Liver (tissue), 8 donors: ENCODE measurements at regions not wholly inside any gene's neighbourhood (a gene's known extent, or its start where the extent isn't known, plus 50 kb on each side); places are given as distances from the start of the nearest gene placed in this dataset.

Source experiments
- DNase-seq: peaks from one replicate; pipeline ENCODE4 v3.0.0-alpha.2; 2017; ENCODE audit warnings: low spot score
- H3K27ac ChIP-seq, 2 donors: one replicate each; pipeline ENCODE4 v1.7.0; 2013; ENCODE audit warnings: inconsistent platforms in 2 of 2, low read length in 2 of 2, control low read depth in 1 of 2, low read depth in 1 of 2, mild to moderate bottlenecking in 1 of 2
- H3K27me3 ChIP-seq, 4 donors: one replicate each; pipeline versions ENCODE4 v1.6.1 to v1.7.0; 2013; ENCODE audit warnings: low read length in 3 of 4, inconsistent platforms in 1 of 4, mild to moderate bottlenecking in 1 of 4, moderate library complexity in 1 of 4; ENCODE audit not compliant: control insufficient read depth in 4 of 4, insufficient read depth in 4 of 4
- H3K36me3 ChIP-seq, 4 donors: one replicate each; pipeline versions ENCODE4 v1.6.1 to v1.7.0; 2013; ENCODE audit warnings: low read length in 3 of 4, mild to moderate bottlenecking in 3 of 4, low read depth in 1 of 4, moderate library complexity in 1 of 4; ENCODE audit not compliant: control insufficient read depth in 4 of 4, insufficient read depth in 3 of 4
- H3K4me1 ChIP-seq, 4 donors: one replicate each; pipeline versions ENCODE4 v1.6.1 to v1.7.0; 2013; ENCODE audit warnings: low read length in 3 of 4, mild to moderate bottlenecking in 3 of 4, moderate library complexity in 1 of 4; ENCODE audit not compliant: control insufficient read depth in 4 of 4, insufficient read depth in 4 of 4
- H3K4me3 ChIP-seq, 3 donors: one replicate each; pipeline versions ENCODE4 v1.6.1 to v1.7.0; 2013; ENCODE audit warnings: low read length in 3 of 3, control low read depth in 1 of 3, low read depth in 1 of 3, mild to moderate bottlenecking in 1 of 3
- H3K9ac ChIP-seq, 2 donors: one replicate each; pipeline ENCODE4 v1.7.0; 2013; ENCODE audit warnings: low read length in 2 of 2, mild to moderate bottlenecking in 2 of 2, moderate library complexity in 2 of 2, control low read depth in 1 of 2, low read depth in 1 of 2
- H3K9me3 ChIP-seq, 4 donors: one replicate each; pipeline versions ENCODE4 v1.6.1 to v1.7.0; 2013; ENCODE audit warnings: low read length in 3 of 4; ENCODE audit not compliant: control insufficient read depth in 4 of 4
- CTCF ChIP-seq: fragments of 150-350 bp; IDR thresholded peaks from 2 replicates; pipeline ENCODE4 v1.5.1; 2017; ENCODE audit warnings: improper control_type of control experiment, low read depth, low read length; ENCODE audit not compliant: missing input control
- EGR1 ChIP-seq, 2 donors: IDR thresholded peaks; 2 replicates each; pipeline ENCODE4 v1.6.1; 2016 to 2018; ENCODE audit warnings: antibody characterized with exemption in 2 of 2, low read depth in 2 of 2
- FOXA1 ChIP-seq: IDR thresholded peaks from 2 replicates; pipeline ENCODE4 v1.6.1; 2016; ENCODE audit warnings: antibody characterized with exemption
- FOXA2 ChIP-seq: IDR thresholded peaks from 2 replicates; pipeline ENCODE4 v1.6.1; 2016; ENCODE audit warnings: antibody characterized with exemption
- GABPA ChIP-seq, 2 donors: IDR thresholded peaks in 1 of 2; conservative IDR thresholded peaks in 1 of 2; 2 replicates each; pipeline ENCODE4 v1.6.1; 2016; ENCODE audit warnings: antibody characterized with exemption in 2 of 2, mild to moderate bottlenecking in 1 of 2, moderate library complexity in 1 of 2
- HNF4G ChIP-seq: IDR thresholded peaks from 2 replicates; pipeline ENCODE4 v1.6.1; 2016; ENCODE audit warnings: antibody characterized with exemption
- NR2F2 ChIP-seq: IDR thresholded peaks from 2 replicates; pipeline ENCODE4 v1.6.1; 2016; ENCODE audit warnings: antibody characterized with exemption
- REST ChIP-seq: IDR thresholded peaks from 2 replicates; pipeline ENCODE4 v1.6.1; 2016; ENCODE audit warnings: antibody characterized with exemption, mild to moderate bottlenecking
- RXRA ChIP-seq, 2 donors: IDR thresholded peaks; 2 replicates each; pipeline ENCODE4 v1.6.1; 2017 to 2018; ENCODE audit warnings: antibody characterized with exemption in 2 of 2, mild to moderate bottlenecking in 1 of 2
- TAF1 ChIP-seq: conservative IDR thresholded peaks from 2 replicates; pipeline ENCODE4 v1.6.1; 2016; ENCODE audit warnings: antibody characterized with exemption, mild to moderate bottlenecking
- YY1 ChIP-seq: IDR thresholded peaks from 2 replicates; pipeline ENCODE4 v1.6.1; 2016; ENCODE audit warnings: antibody characterized with exemption, mild to moderate bottlenecking
- ZBTB33 ChIP-seq: IDR thresholded peaks from 2 replicates; pipeline ENCODE4 v1.6.1; 2016; ENCODE audit warnings: antibody characterized with exemption
- WGBS: extraction: QIAGEN DNeasy Blood & Tissue Kit; methylation state at CpG from one replicate; pipeline ENCODE4 v1.1.7; 2013; 5-methylcytosine and 5-hydroxymethylcytosine counted together
- donor health status: healthy.
- donor health status: healthy.
- donor health status: healthy.
- donor health status: healthy.
- donor health status: healthy.

GRCh38 chr18:70732916-70733315, 444.1 kb downstream of the SOCS6 start:
- WGBS: 83% methylated on average over 4 of the region's 4 CpGs
- DNase-seq: no peak
- Histone ChIP-seq H3K27ac (no peak overlapping the region), H3K4me1 (no peaks in the 10 kb centered on the region), H3K4me3 (no peak overlapping the region), H3K36me3 (no peaks in the 10 kb centered on the region), H3K9me3 (no peaks in the 10 kb centered on the region), H3K27me3 (no peaks in the 10 kb centered on the region), H3K9ac (no peak overlapping the region)
- no peak for TF ChIP-seq HNF4G
- TF ChIP-seq TAF1: no peak
- TF ChIP-seq FOXA1: no peak
- no peak for TF ChIP-seq NR2F2
- TF ChIP-seq GABPA (IDR thresholded peaks at IDR 0.05 in 1 of 2, conservative IDR thresholded peaks at IDR 0.05 in 1 of 2): no peak
- no peak for TF ChIP-seq RXRA (IDR thresholded peaks at IDR 0.05)
- no peak for TF ChIP-seq YY1
- TF ChIP-seq EGR1 (IDR thresholded peaks at IDR 0.05; ENCODE audit: low read depth in 2 of 2): no peak
- TF ChIP-seq ZBTB33: no peak
- TF ChIP-seq CTCF: no peak
- no peak for TF ChIP-seq REST

GRCh38 chr18:70732188-70732587, 443.3 kb downstream of the SOCS6 start:
- WGBS: 68% methylated on average over 8 of the region's 8 CpGs
- Histone ChIP-seq H3K27me3 (no peaks in the 10 kb centered on the region), H3K4me3 (no peak overlapping the region), H3K9me3 (no peaks in the 10 kb centered on the region), H3K36me3 (no peaks in the 10 kb centered on the region), H3K4me1 (no peaks in the 10 kb centered on the region), H3K27ac (no peak overlapping the region), H3K9ac (no peak overlapping the region)
- no peak for TF ChIP-seq FOXA2
- TF ChIP-seq REST: no peak
- DNase-seq: no peak
